MM.1S (cell line): ENCODE measurements at regions not wholly inside any gene's neighbourhood (a gene's known extent, or its start where the extent isn't known, plus 50 kb on each side); places are given as distances from the start of the nearest gene placed in this dataset.

ENCODE experiments used
- EZH2 ChIP-seq: fragments of 300-600 bp; sonication (generic); optimal IDR thresholded peaks from 2 replicates; pipeline ENCODE3; 2017; ENCODE audit warnings: low read depth, mild to moderate bottlenecking, antibody characterized with exemption, low read length, mixed read lengths
- EZH2phosphoT487 ChIP-seq: fragments of 300-600 bp; sonication (generic); IDR thresholded peaks from 2 replicates; pipeline ENCODE4 v1.6.1; 2018; ENCODE audit warnings: antibody characterized with exemption, low read length
- TF ChIP-seq, protein P1 (sequence below): fragments of 300-600 bp; sonication (generic); IDR thresholded peaks from 2 replicates; pipeline ENCODE4 v1.5.1; 2016; ENCODE audit warnings: antibody characterized with exemption, low read length, mixed read lengths

DNA sequence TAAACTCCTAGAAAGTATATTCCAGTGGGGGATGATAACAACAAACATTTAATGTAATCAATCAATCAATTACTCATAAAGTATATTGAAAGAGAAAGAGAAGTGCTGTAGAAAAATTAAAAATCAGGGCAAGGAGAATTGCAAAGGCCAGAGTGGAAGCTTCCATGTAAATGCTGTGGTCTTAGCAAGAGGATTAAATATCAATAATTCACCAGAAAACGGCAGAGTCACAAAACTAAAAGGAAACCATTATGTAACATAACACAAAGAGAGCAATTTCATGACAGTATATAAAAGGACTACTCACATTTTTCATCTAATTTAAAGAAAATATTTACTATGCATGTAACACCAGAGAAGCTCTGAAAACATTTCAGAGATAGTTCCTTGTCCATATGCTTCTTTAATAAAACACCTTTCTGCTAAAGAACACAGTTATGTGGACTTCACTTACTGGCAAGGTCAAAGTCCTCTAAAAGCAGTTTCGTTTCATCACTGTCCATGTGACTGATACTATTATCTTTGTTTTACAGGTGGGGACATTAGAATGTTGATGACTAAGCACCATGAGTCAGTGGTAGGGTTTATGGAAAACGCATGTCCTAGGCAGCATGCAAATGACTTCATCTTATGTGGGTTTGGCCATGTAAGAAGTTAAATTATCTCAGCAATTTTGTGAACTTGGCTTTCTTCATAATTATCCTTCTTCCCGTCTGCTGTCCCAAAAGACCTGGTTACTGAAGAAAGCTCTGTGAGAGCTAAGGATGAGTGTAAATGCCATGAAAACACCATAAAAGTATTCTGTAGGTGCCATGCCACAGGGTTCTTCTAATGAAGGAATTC lies 185.8 kb upstream of the TENT5A start:
- TF ChIP-seq EZH2 (no peak), EZH2phosphoT487 (no peak)
- TF ChIP-seq, protein P1, sequence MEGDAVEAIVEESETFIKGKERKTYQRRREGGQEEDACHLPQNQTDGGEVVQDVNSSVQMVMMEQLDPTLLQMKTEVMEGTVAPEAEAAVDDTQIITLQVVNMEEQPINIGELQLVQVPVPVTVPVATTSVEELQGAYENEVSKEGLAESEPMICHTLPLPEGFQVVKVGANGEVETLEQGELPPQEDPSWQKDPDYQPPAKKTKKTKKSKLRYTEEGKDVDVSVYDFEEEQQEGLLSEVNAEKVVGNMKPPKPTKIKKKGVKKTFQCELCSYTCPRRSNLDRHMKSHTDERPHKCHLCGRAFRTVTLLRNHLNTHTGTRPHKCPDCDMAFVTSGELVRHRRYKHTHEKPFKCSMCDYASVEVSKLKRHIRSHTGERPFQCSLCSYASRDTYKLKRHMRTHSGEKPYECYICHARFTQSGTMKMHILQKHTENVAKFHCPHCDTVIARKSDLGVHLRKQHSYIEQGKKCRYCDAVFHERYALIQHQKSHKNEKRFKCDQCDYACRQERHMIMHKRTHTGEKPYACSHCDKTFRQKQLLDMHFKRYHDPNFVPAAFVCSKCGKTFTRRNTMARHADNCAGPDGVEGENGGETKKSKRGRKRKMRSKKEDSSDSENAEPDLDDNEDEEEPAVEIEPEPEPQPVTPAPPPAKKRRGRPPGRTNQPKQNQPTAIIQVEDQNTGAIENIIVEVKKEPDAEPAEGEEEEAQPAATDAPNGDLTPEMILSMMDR, result no peak
